ENCODE measurements at regions not wholly inside any gene's neighbourhood (a gene's known extent, or its start where the extent isn't known, plus 50 kb on each side); places are given as distances from the start of the nearest gene placed in this dataset.

GRCh38 chr21:28791595-28792282 lies 200.9 kb downstream of the LTN1 start:
- DNase-seq (ENCODE audit: low read depth) = no peak
- no peak overlapping the region for H3K4me3 ChIP-seq (ENCODE audit: low read depth, low read length)
- TF ChIP-seq CTCF (conservative IDR thresholded peaks at IDR 0.05; ENCODE audit: low read depth, low read length) = no peak

- no peak for DNase-seq (ENCODE audit: low read depth)
- H3K4me3 ChIP-seq (ENCODE audit: low read depth, low read length) = no peak overlapping the region
- no peak for TF ChIP-seq CTCF (conservative IDR thresholded peaks at IDR 0.05; ENCODE audit: low read depth, low read length)
Measured at GRCh38 chr21:28790335-28790734, 202.3 kb downstream of the LTN1 start.

GRCh38 chr21:28789523-28789922 lies 203.2 kb downstream of the LTN1 start:
- TF ChIP-seq CTCF (conservative IDR thresholded peaks at IDR 0.05; ENCODE audit: low read depth, low read length) = no peak
- DNase-seq (ENCODE audit: low read depth) = no peak
- no peak overlapping the region for H3K4me3 ChIP-seq (ENCODE audit: low read depth, low read length)

GRCh38 chr21:28788030-28788429 lies 204.6 kb downstream of the LTN1 start:
- no peak overlapping the region for H3K4me3 ChIP-seq (ENCODE audit: low read depth, low read length)
- no peak for TF ChIP-seq CTCF (conservative IDR thresholded peaks at IDR 0.05; ENCODE audit: low read depth, low read length)
- no peak for DNase-seq (ENCODE audit: low read depth)

GRCh38 chr21:28783641-28784185 lies 209.0 kb downstream of the LTN1 start:
- H3K4me3 ChIP-seq (ENCODE audit: low read depth, low read length) = no peak overlapping the region
- DNase-seq (ENCODE audit: low read depth) = no peak
- no peak for TF ChIP-seq CTCF (conservative IDR thresholded peaks at IDR 0.05; ENCODE audit: low read depth, low read length)

- peak; percentile 68 for DNase-seq (ENCODE audit: low read depth)
- peak; percentile 76 for TF ChIP-seq CTCF (conservative IDR thresholded peaks at IDR 0.05; ENCODE audit: low read depth, low read length)
- H3K4me3 ChIP-seq (ENCODE audit: low read depth, low read length) = no peak overlapping the region
Measured at GRCh38 chr21:28781602-28782276, 210.9 kb downstream of the LTN1 start.

Measured in choroid plexus epithelial cell (primary cell).